ENCODE measurements at regions not wholly inside any gene's neighbourhood (a gene's known extent, or its start where the extent isn't known, plus 50 kb on each side); places are given as distances from the start of the nearest gene placed in this dataset.
"Not testable (repeated sequence)": the region's sequence is repeated elsewhere in the genome, so short reads cannot be mapped to it uniquely, and the experiment has no call there.

GRCh38 chr20:29445050-29445907 lies 1812.2 kb upstream of the DEFB115 start:
- TF ChIP-seq RAD21 (IDR thresholded peaks at IDR 0.05; ENCODE audit: low read length); USF2 (IDR thresholded peaks at IDR 0.05; ENCODE audit: borderline replicate concordance, low read depth, low read length); EZH2phosphoT487 (IDR thresholded peaks at IDR 0.05; ENCODE audit: borderline replicate concordance, low read depth); RCOR1 (IDR thresholded peaks at IDR 0.05; ENCODE audit: low read length); GATA2 (CRISPR knock-in tag; IDR thresholded peaks at IDR 0.05); RFX5 (IDR thresholded peaks at IDR 0.05; ENCODE audit: low read length); REST (IDR thresholded peaks at IDR 0.05; ENCODE audit: low read depth, low read length); CTCF (IDR thresholded peaks at IDR 0.05); PBX3 (IDR thresholded peaks at IDR 0.05): not testable (repeated sequence)
- peak; percentile 84 for TF ChIP-seq CHD2 (IDR thresholded peaks at IDR 0.05; ENCODE audit: low read length, partially characterized antibody)
